GM19023 (cell line): ENCODE measurements at regions not wholly inside any gene's neighbourhood (a gene's known extent, or its start where the extent isn't known, plus 50 kb on each side); places are given as distances from the start of the nearest gene placed in this dataset.
"Not testable (repeated sequence)": the region's sequence is repeated elsewhere in the genome, so short reads cannot be mapped to it uniquely, and the experiment has no call there.

ENCODE experiments used
- ATAC-seq: cut with Tn5 transposase; IDR thresholded peaks from one replicate; pipeline ENCODE4 v1.9.1; 2021; ENCODE audit warnings: mild to moderate bottlenecking, moderate library complexity; ENCODE audit not compliant: unreplicated experiment

DNA sequence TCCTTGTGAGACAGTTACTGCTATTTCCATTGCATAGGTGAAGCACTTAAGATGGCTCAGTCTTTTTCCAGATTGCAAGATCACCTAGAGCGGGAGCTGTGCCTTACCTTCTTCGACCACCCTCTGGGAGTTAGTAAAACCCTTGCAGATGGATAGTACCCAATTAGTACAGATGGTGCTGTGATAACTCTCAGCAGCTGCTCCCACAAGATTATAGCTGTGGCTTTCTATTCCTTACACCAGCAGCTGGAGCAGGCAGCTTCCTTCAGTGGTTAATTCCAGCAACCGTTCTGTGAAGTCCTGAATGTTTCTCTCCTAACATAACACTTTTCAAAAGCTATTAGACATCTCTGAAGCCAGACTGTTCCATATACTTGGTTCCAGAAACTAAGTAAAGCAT, 796.8 kb downstream of the XPNPEP1 start:
- no peak for ATAC-seq

- no peak for ATAC-seq
These were observed 797.3 kb downstream of the XPNPEP1 start for GRCh38 chr10:109126016-109126415.

DNA sequence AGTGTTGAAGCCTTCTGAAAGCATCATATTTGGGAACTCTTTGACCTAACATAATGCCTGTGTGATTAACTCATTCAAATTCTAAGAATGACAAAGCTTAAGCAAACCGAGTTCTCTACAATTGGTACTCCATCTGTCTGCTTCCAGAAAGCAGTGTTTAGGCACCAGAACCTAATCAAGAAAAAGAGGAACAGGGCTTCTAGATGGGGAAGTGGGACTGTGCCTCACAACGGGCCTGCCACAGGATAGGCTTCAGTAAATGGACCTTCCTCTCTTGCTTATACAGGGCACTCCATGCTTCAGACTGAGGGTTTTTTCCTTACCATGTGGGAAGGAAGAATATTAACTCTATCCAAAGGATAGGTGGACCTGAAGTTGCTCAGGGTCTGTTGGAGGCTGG, 808.1 kb downstream of the XPNPEP1 start:
- ATAC-seq = no peak

GRCh38 chr10:109114579-109114978, 808.7 kb downstream of the XPNPEP1 start:
- ATAC-seq = no peak

DNA sequence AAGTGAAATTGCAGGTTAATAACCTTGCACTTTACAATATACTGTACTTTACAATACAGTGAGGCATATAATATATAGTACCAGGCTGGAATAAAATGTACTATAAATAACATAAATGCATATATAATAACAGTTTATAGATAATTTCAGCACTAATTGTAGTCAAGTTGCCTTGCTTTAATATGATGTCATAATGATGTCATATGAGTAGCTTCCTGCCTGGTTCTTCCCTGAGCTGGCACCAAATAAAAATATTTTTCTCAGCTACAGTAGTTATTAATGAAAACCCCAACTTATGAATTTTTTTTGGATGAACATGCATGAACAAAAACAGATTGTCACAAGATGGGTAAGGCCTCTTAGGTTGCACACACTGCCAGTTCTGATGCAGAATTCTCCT, 816.7 kb downstream of the XPNPEP1 start:
- ATAC-seq = no peak

DNA sequence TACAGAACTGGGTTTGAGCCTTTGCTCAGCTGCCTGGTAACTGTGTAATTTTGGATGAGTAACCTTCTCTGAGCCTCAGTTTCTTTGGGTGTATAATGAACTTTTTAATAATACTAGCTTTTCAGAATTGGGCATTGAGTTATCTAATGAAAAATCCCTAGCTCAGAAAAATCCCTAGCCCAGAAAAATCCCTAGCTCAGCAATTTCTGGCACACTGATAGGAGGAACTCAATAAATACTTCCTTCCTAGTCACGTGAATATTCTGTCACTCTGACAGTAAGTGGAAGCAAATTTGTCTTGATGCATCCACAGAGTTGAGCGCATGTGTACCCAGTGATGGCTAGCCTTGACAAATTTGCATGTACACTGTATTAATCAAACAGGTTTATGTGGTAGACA, 817.6 kb downstream of the XPNPEP1 start:
- no peak for ATAC-seq

- ATAC-seq = no peak
These were observed 818.5 kb downstream of the XPNPEP1 start for GRCh38 chr10:109104806-109105205.

DNA sequence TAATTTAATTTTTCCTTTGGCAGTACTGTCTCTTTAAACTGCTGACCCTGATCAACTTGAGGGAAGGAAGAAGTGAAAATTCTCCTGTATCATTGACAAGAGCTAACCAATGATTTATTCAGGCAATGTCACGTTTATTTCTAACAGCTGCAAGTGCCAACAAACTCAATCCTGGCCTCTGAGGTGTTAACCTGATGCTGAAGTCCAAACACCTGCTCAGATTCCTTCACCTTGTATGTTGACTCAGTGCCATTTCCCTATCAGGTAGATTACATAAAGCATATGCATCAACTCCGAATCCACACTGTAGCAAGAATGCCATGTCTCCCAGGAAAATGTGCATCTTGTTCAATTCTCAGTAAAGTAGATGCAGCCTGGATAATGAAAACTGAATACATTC, 820.0 kb downstream of the XPNPEP1 start:
- no peak for ATAC-seq

GRCh38 chr10:109089779-109090178, 833.5 kb downstream of the XPNPEP1 start:
- ATAC-seq = no peak

GRCh38 chr10:109071539-109071938, 851.8 kb downstream of the XPNPEP1 start:
- ATAC-seq = no peak

DNA sequence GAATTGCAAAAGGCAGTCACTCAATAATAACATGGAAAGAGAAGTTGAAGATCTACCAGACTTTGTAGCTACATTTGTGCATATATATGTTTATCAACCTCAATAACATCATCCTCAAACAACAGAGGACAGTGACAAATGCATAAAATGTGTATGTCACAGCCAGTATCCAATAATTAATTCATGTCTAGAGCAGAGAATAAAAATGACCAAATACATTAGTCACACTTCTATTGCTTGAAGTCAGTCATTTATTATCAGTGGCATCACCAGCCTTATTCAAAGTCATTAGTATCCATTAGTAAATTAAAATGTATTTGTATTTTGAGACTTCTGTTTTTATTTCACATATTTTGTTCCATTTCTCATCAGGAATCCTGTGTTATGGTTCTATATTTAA, 852.8 kb downstream of the XPNPEP1 start:
- ATAC-seq = no peak

GRCh38 chr10:109067031-109067430, 856.3 kb downstream of the XPNPEP1 start:
- no peak for ATAC-seq

DNA sequence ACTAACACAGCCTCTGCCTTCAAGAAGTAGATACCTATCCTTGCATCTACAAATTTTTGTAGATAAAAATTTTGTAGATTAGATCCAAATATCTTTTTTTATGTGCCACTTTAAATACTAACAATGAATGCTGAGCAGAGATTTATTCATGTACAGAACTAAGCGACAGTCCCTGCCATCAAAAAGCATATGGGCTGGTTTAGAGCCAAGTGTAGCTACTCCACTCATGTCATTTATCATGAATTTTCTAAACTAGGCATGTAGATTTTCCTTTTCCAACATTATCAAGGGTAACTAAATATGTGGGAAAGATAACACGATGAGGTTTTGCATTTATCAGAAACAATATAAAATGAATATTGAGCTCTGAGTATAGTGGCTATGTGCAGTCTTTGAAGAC, 857.5 kb downstream of the XPNPEP1 start:
- ATAC-seq = no peak

- no peak for ATAC-seq
These were observed 860.9 kb downstream of the XPNPEP1 start for GRCh38 chr10:109062371-109062770.

GRCh38 chr10:109055243-109055642, 868.1 kb downstream of the XPNPEP1 start:
- no peak for ATAC-seq

GRCh38 chr10:109047856-109048255, 875.5 kb downstream of the XPNPEP1 start:
- ATAC-seq = no peak

GRCh38 chr10:109046427-109046826, 876.9 kb downstream of the XPNPEP1 start:
- not testable (repeated sequence) for ATAC-seq

DNA sequence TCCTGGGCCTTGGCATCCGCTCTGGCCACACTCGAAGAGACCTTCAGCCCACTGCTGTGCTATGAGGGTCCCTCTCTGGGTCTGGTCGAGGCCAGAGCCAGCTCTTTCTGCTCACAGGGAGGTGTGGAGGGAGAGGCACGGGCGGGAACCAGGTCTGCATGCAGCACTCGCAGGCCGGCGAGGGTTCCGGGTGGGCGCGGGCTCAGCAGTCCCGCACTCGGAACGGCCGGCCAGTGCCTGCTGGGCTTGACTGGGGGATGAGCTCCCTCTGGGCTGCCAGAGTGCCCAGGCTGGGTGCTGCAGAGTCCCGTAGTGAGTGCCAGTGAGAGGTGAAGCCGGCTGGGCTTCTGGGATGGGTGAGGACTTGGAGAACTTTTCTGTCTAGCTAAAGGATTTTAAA, 882.7 kb downstream of the XPNPEP1 start:
- no peak for ATAC-seq

- no peak for ATAC-seq
These were observed 885.3 kb downstream of the XPNPEP1 start for GRCh38 chr10:109037978-109038377.

- no peak for ATAC-seq
These were observed 892.6 kb downstream of the XPNPEP1 start for GRCh38 chr10:109030581-109031210.

DNA sequence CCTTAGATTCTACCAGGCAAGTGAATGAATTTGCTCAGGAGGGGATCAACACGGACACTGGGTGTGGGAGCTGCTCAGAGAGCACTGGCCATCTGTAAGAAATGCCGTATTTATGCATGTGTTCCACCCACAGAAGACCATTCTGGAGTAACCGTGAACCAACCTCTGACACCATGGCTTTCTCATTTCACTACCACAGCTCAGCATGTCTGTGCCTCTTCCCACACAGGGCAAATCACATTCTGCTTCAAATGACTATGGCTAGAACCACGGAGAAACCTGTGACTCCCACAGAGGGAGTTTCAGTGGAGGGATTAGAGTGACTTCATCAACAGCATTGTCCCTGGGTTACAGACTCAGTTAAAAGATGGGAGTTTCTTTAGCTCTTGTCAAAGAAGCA, 893.4 kb downstream of the XPNPEP1 start:
- no peak for ATAC-seq

- ATAC-seq = no peak
These were observed 895.7 kb downstream of the XPNPEP1 start for GRCh38 chr10:109027534-109028185.

- no peak for ATAC-seq
These were observed 898.1 kb downstream of the XPNPEP1 start for GRCh38 chr10:109025172-109025571.
